ENCODE measurements at regions not wholly inside any gene's neighbourhood (a gene's known extent, or its start where the extent isn't known, plus 50 kb on each side); places are given as distances from the start of the nearest gene placed in this dataset.

GRCh38 chr13:102993348-102993747 lies 72.9 kb downstream of the SLC10A2 start:
- intact Hi-C loops (cut with micrococcal nuclease): no loop called here
- TF ChIP-seq CTCF (IDR thresholded peaks at IDR 0.05; ENCODE audit: borderline replicate concordance): no peak
- Histone ChIP-seq H3K9me3 (replicated peaks) (peaks cover 15% of the 10 kb centered on the region), H3K4me3 (no peak overlapping the region), H3K36me3 (no peaks in the 10 kb centered on the region), H3K27me3 (ENCODE audit: low read depth) (no peaks in the 10 kb centered on the region), H3K4me1 (no peaks in the 10 kb centered on the region), H3K27ac (replicated peaks) (no peak overlapping the region)
- DNase-seq: no peak

- no peak for TF ChIP-seq CTCF (IDR thresholded peaks at IDR 0.05; ENCODE audit: borderline replicate concordance)
- Histone ChIP-seq H3K4me3 (no peak overlapping the region), H3K27ac (replicated peaks) (no peak overlapping the region), H3K36me3 (no peaks in the 10 kb centered on the region), H3K4me1 (no peaks in the 10 kb centered on the region), H3K9me3 (replicated peaks) (peaks cover 24% of the 10 kb centered on the region), H3K27me3 (ENCODE audit: low read depth) (no peaks in the 10 kb centered on the region)
- intact Hi-C loops (cut with micrococcal nuclease): no loop called here
- no peak for DNase-seq
These were observed 82.0 kb downstream of the SLC10A2 start for GRCh38 chr13:102984210-102984609.

DNA sequence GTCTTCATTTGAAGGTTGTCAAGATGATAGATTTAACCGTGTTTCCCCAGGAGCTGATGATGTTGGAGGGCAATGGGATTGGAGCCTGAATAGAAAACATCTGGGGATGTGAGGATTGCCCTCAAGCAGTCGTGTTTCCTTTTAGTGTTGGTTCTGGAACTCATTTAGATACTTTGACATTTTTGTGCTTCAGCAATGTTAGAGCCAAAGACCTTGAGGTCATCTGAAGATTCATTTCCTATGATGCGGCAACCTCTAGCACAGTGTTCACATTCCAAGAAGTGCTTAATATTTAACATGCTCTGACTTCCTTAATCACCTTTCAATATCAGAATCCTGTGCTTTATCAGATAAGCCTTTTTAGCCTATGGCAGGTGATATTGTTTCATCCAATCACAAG lies 82.7 kb downstream of the SLC10A2 start:
- TF ChIP-seq CTCF (IDR thresholded peaks at IDR 0.05; ENCODE audit: borderline replicate concordance): no peak
- no peak for DNase-seq
- no peak overlapping the region for H3K27ac ChIP-seq (replicated peaks)
- H3K4me3 ChIP-seq: no peak overlapping the region
- intact Hi-C loops (cut with micrococcal nuclease): no loop called here
- no peaks in the 10 kb centered on the region for H3K36me3 ChIP-seq
- H3K9me3 ChIP-seq (replicated peaks): peaks cover 22% of the 10 kb centered on the region
- no peaks in the 10 kb centered on the region for H3K4me1 ChIP-seq
- no peaks in the 10 kb centered on the region for H3K27me3 ChIP-seq (ENCODE audit: low read depth)

DNA sequence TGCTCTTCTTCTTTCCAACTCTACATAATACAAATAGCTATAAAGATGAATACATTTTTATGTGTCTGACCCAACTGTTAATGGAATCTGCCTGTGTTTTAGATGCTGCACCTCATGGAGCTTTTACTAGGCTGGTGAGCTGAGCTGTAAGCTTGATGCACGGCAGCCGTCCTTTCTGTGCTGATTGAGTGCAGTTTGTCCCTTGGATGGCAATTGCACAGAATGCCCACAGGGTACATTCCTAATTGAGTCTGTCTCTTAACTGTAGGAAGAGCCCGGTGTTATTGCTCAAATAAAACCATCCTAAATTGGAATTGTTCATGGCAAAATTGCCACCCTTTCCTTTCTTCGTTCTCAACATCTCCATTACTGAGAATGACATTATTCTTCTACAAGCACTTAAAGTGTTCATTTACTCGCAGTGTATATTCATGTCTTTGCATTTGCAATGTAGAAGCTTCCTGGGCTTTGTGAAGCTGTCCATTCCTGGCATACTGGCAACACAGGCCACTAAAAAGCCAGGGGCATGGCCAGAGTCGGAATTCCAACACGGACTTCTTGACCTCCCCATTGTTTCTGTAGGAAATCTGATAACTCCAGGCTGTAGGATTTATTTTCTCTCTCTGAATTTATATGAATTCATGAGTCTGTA lies 85.8 kb downstream of the SLC10A2 start:
- no peak overlapping the region for H3K4me3 ChIP-seq
- no peaks in the 10 kb centered on the region for H3K9me3 ChIP-seq (replicated peaks)
- no peaks in the 10 kb centered on the region for H3K27me3 ChIP-seq (ENCODE audit: low read depth)
- no peaks in the 10 kb centered on the region for H3K36me3 ChIP-seq
- TF ChIP-seq CTCF (IDR thresholded peaks at IDR 0.05; ENCODE audit: borderline replicate concordance): no peak
- intact Hi-C loops (cut with micrococcal nuclease): no loop called here
- H3K27ac ChIP-seq (replicated peaks): no peak overlapping the region
- DNase-seq: no peak
- no peaks in the 10 kb centered on the region for H3K4me1 ChIP-seq

- TF ChIP-seq CTCF (IDR thresholded peaks at IDR 0.05; ENCODE audit: borderline replicate concordance): no peak
- Histone ChIP-seq H3K4me3 (peak overlapping the region; percentile 40), H3K4me1 (no peaks in the 10 kb centered on the region), H3K27me3 (ENCODE audit: low read depth) (no peaks in the 10 kb centered on the region), H3K27ac (replicated peaks) (peak overlapping the region; percentile 55), H3K9me3 (replicated peaks) (no peaks in the 10 kb centered on the region), H3K36me3 (no peaks in the 10 kb centered on the region)
- intact Hi-C loops (cut with micrococcal nuclease): no loop called here
- no peak for DNase-seq
These were observed 88.0 kb downstream of the SLC10A2 start for GRCh38 chr13:102978168-102978567.

Measured in left ventricle myocardium inferior (tissue), 1 donor.